Endodermal cell (in vitro differentiated cells): ENCODE measurements at regions not wholly inside any gene's neighbourhood (a gene's known extent, or its start where the extent isn't known, plus 50 kb on each side); places are given as distances from the start of the nearest gene placed in this dataset.

Experiments
- DNase-seq: peaks from one replicate; pipeline ENCODE4 v3.0.0-alpha.2; 2017
- H3K27ac ChIP-seq: 2 replicates; pipeline ENCODE4 v1.5.1; 2013; ENCODE audit warnings: mild to moderate bottlenecking, low read depth, low read length, moderate library complexity
- H3K27me3 ChIP-seq: 2 replicates; pipeline ENCODE4 v1.6.1; 2013; ENCODE audit warnings: mild to moderate bottlenecking, low read length, moderate library complexity; ENCODE audit not compliant: insufficient read depth, control insufficient read depth, poor library complexity, severe bottlenecking
- H3K36me3 ChIP-seq: 2 replicates; pipeline ENCODE4 v1.7.0; 2013; ENCODE audit warnings: mild to moderate bottlenecking, low read length, moderate library complexity; ENCODE audit not compliant: control insufficient read depth, insufficient read depth
- H3K4me1 ChIP-seq: one replicate; pipeline ENCODE4 v1.7.0; 2013; ENCODE audit warnings: low read length; ENCODE audit not compliant: control insufficient read depth, insufficient read depth
- H3K4me3 ChIP-seq: 2 replicates; pipeline ENCODE4 v1.5.1; 2013; ENCODE audit warnings: mild to moderate bottlenecking, low read length, moderate library complexity
- H3K9ac ChIP-seq: 2 replicates; pipeline ENCODE4 v1.6.1; 2013; ENCODE audit warnings: mild to moderate bottlenecking, low read length, moderate library complexity; ENCODE audit not compliant: poor library complexity, severe bottlenecking; ENCODE audit errors: extremely low read depth
- H3K9me3 ChIP-seq: 2 replicates; pipeline ENCODE4 v1.6.1; 2013; ENCODE audit warnings: mild to moderate bottlenecking, low read length, moderate library complexity; ENCODE audit not compliant: control insufficient read depth
- H3K27ac Mint-ChIP-seq: 2 replicates; pipeline ENCODE4 v1.8.0; 2020; ENCODE audit warnings: mixed read lengths
- H3K27me3 Mint-ChIP-seq: 2 replicates; pipeline ENCODE4 v1.8.0; 2021; ENCODE audit warnings: mild to moderate bottlenecking, mixed read lengths; ENCODE audit not compliant: insufficient read depth
- H3K36me3 Mint-ChIP-seq: 2 replicates; pipeline ENCODE4 v1.8.0; 2020; ENCODE audit warnings: low read depth, mixed read lengths
- H3K4me1 Mint-ChIP-seq: 2 replicates; pipeline ENCODE4 v1.8.0; 2020; ENCODE audit warnings: mixed read lengths
- H3K4me3 Mint-ChIP-seq: 2 replicates; pipeline ENCODE4 v1.8.0; 2020; ENCODE audit warnings: mild to moderate bottlenecking, moderate library complexity, mixed read lengths
- H3K9me3 Mint-ChIP-seq: 2 replicates; pipeline ENCODE4 v1.8.0; 2020; ENCODE audit warnings: mild to moderate bottlenecking, mixed read lengths
- WGBS, 2 experiments: methylation state at CpG; one replicate each; pipeline versions ENCODE4 v1.1.5 to v1.1.7; 2013; ENCODE audit warnings: missing lambda C conversion rate in 2 of 2, mixed read lengths in 1 of 2; ENCODE audit not compliant: insufficient coverage in 1 of 2, insufficient read length in 1 of 2; 5-methylcytosine and 5-hydroxymethylcytosine counted together
- TF ChIP-seq, protein P1 (sequence below): fragments of 200-600 bp; sonication (generic); conservative IDR thresholded peaks from 2 replicates; pipeline ENCODE4 v1.5.0; 2021; ENCODE audit warnings: antibody characterized with exemption, mild to moderate bottlenecking

DNA sequence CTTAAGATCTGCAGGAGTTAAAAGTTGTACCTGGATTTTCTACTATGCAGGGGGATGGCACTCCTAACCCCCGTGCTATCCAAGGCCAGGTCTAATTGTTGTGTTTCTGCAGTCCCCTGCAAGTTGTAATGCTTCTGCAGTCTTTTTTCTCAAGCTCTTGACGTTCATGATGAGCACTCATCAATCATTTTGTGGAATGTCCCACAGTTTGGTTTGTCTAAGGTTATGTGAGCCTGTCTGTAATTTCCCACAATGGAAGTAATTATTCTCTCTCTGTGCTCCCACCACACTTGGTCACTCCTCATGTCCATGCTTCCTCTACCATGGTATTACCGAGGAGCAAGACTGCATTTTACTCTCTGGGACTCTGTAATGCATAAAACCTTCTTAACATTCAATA is 107.6 kb upstream of the SSTR4 start:
- H3K27ac ChIP-seq = no peak overlapping the region
- H3K27ac Mint-ChIP-seq = no peak overlapping the region
- WGBS, 2 experiments = 71 to 96% methylated on average over 2 to 3 of the region's 3 CpGs
- no peak overlapping the region for H3K9ac ChIP-seq
- no peak overlapping the region for H3K4me3 Mint-ChIP-seq
- H3K27me3 Mint-ChIP-seq = peaks cover 3% of the 10 kb centered on the region
- no peaks in the 10 kb centered on the region for H3K9me3 ChIP-seq
- TF ChIP-seq, protein P1, sequence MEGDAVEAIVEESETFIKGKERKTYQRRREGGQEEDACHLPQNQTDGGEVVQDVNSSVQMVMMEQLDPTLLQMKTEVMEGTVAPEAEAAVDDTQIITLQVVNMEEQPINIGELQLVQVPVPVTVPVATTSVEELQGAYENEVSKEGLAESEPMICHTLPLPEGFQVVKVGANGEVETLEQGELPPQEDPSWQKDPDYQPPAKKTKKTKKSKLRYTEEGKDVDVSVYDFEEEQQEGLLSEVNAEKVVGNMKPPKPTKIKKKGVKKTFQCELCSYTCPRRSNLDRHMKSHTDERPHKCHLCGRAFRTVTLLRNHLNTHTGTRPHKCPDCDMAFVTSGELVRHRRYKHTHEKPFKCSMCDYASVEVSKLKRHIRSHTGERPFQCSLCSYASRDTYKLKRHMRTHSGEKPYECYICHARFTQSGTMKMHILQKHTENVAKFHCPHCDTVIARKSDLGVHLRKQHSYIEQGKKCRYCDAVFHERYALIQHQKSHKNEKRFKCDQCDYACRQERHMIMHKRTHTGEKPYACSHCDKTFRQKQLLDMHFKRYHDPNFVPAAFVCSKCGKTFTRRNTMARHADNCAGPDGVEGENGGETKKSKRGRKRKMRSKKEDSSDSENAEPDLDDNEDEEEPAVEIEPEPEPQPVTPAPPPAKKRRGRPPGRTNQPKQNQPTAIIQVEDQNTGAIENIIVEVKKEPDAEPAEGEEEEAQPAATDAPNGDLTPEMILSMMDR = no peak
- H3K36me3 ChIP-seq = no peaks in the 10 kb centered on the region
- no peak for DNase-seq
- H3K27me3 ChIP-seq = no peaks in the 10 kb centered on the region
- H3K4me1 ChIP-seq = no peaks in the 10 kb centered on the region
- no peaks in the 10 kb centered on the region for H3K9me3 Mint-ChIP-seq
- H3K36me3 Mint-ChIP-seq = no peaks in the 10 kb centered on the region
- peaks cover 1% of the 10 kb centered on the region for H3K4me1 Mint-ChIP-seq
- H3K4me3 ChIP-seq = no peak overlapping the region

DNA sequence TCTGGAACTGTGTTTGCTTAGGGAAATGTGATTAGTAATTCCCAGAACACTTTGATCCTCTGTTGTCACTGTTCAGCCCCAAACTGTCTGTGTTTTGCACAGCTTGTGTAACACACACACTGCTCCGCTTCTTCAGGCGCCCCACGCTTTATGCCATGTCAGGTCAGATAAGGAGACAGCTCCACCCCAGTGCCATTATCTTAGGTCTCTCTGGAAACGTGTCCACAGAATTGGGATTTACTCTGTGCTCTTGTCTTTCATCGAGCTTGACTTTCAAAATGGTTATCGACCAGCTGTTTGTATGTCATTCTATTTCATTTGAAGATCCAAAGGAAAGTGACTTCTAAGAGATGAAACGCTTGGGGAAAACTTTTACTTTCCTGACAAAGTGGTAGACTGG is 106.4 kb upstream of the SSTR4 start:
- 91 to 95% methylated on average over 6 to 7 of the region's 7 CpGs for WGBS, 2 experiments
- Mint-ChIP-seq H3K27ac (no peak overlapping the region), H3K36me3 (no peaks in the 10 kb centered on the region), H3K27me3 (peaks cover 3% of the 10 kb centered on the region), H3K4me1 (peaks cover 1% of the 10 kb centered on the region), H3K4me3 (no peak overlapping the region), H3K9me3 (no peaks in the 10 kb centered on the region)
- H3K36me3 ChIP-seq = no peaks in the 10 kb centered on the region
- no peak overlapping the region for H3K4me3 ChIP-seq
- TF ChIP-seq, protein P1 = no peak
- no peaks in the 10 kb centered on the region for H3K4me1 ChIP-seq
- no peak overlapping the region for H3K27ac ChIP-seq
- no peaks in the 10 kb centered on the region for H3K27me3 ChIP-seq
- DNase-seq = no peak
- no peaks in the 10 kb centered on the region for H3K9me3 ChIP-seq
- H3K9ac ChIP-seq = no peak overlapping the region

DNA sequence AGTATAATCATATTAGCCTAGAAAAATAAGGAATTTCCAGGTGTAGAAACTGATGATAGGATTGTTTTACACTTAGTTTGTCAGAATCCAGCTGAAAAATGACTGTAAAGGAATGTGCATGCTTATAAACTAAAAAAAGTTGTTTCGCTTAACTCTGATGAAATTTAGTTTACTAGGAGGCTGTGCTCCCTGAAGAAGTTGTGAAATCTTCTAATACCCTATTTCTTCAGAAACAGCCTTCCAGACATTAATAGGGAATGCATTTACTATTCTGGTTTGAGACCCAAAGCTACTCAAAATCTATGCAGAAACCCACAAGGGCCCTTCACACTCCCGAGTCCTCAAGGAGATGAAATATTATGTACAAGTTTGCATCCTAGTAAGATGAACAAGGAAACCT is 105.5 kb upstream of the SSTR4 start:
- TF ChIP-seq, protein P1 = no peak
- H3K9me3 ChIP-seq = no peaks in the 10 kb centered on the region
- no peak overlapping the region for H3K27ac ChIP-seq
- 83% methylated on average over 2 of the region's 2 CpGs; no CpG with 5 or more reads in 1 of the 2 experiments for WGBS, 2 experiments
- Mint-ChIP-seq H3K36me3 (no peaks in the 10 kb centered on the region), H3K4me1 (peaks cover 1% of the 10 kb centered on the region), H3K9me3 (no peaks in the 10 kb centered on the region), H3K27me3 (peaks cover 3% of the 10 kb centered on the region), H3K27ac (no peak overlapping the region), H3K4me3 (no peak overlapping the region)
- H3K36me3 ChIP-seq = no peaks in the 10 kb centered on the region
- H3K27me3 ChIP-seq = no peaks in the 10 kb centered on the region
- H3K9ac ChIP-seq = no peak overlapping the region
- H3K4me1 ChIP-seq = no peaks in the 10 kb centered on the region
- no peak overlapping the region for H3K4me3 ChIP-seq
- DNase-seq = no peak
